HG03378 (cell line): ENCODE measurements at regions not wholly inside any gene's neighbourhood (a gene's known extent, or its start where the extent isn't known, plus 50 kb on each side); places are given as distances from the start of the nearest gene placed in this dataset.

ENCODE experiments used
- ATAC-seq: cut with Tn5 transposase; IDR thresholded peaks from one replicate; pipeline ENCODE4 v1.9.1; 2021; ENCODE audit warnings: mild to moderate bottlenecking, moderate library complexity; ENCODE audit not compliant: unreplicated experiment

DNA sequence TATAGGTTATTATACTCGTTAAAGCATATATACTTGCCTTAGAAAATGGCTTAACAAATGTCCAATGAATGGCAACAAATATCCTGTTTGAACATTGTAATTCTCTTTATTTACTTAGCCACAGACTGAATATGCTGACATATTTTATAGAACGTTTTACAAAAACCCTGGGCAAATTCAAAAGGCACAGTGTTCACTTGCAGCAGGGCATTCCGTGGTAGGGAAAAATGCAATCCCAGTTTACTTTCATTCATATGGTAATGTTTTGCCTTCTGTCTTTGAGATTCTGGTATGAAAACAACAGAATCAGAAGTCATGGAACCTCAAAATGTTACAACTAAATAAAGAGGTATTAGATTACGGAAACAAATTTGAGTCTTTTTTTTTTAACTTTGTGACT lies 56.2 kb upstream of the MYCBP2 start:
- ATAC-seq, result no peak

DNA sequence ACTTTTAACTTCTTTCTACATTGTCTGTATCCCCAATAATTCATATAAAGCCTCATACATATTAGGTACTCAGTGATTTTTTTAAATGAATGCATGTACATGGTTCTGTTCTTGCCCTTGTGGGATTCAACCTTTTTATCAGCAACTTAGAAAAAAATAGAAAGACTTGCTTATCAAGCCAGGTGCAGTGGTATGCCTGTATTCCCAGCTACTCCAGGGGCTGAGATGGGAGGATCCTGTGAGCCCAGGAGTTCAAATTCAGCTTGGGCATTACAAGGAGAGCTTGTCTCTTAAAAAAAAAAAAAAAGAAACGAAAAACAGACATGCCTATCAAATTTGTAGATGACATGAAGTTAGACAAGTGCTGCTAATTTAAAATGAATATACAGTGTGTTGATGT lies 54.2 kb upstream of the MYCBP2 start:
- ATAC-seq, result no peak

DNA sequence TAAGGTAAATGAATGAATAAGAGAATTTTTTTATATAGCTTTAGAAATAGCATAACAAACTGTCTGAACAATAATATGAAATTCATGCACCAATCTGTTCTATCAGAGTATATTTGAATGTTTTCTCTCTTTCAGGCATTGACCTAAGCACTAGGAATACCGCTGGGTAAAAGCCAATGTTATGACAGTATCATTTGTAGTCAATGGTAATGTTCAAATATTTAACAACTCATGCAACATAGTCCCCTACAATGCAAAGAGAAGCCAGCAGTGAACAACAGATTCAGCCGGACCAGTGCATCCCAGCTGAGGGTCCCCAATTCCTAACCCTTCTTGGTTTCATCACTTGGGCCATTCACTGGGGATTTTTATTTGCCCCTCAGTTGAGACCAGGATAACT lies 52.6 kb upstream of the MYCBP2 start:
- no peak for ATAC-seq

DNA sequence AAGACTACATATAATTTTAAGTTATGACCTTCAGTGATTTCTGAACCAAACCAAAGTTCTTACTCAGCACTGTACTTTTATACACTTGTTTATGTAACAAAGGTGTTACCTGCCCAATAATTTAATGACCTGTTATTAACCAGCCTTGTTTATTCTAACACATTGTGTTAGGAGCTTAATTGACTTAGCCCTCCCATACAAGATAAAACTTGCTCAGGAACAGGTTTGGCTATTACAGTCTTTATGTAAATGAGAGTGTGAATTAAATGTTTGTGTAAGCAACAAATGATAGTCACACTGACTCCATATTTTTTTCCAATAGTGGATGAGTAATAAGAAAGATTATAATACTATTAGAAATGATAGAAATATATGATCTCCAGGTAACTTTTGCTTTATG lies 51.8 kb upstream of the MYCBP2 start:
- no peak for ATAC-seq

DNA sequence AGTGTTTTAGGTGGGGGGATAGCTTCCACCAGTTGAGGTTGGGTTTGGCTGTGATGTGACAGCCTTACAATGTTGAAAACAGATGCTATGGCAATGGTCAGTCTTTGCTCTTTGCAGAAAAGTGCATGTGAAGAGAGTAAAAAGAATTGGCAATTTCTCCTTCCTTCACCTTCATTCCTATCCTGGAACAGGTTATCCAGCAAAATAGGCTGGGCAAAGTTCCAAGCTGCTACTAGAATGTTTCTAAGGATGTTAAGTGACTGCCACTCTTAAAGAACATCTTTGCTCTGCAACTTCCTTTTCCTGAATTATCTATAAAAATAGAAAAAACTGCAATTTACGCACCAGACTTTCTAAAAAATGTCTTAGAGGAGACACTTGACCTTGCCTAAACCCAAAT lies 50.1 kb upstream of the MYCBP2 start:
- no peak for ATAC-seq
